ENCODE measurements at regions not wholly inside any gene's neighbourhood (a gene's known extent, or its start where the extent isn't known, plus 50 kb on each side); places are given as distances from the start of the nearest gene placed in this dataset.
"Not testable (repeated sequence)": the region's sequence is repeated elsewhere in the genome, so short reads cannot be mapped to it uniquely, and the experiment has no call there.

GRCh38 chr3:59230379-59230778 lies 180.6 kb upstream of the CFAP20DC start:
- TF ChIP-seq, protein P1, sequence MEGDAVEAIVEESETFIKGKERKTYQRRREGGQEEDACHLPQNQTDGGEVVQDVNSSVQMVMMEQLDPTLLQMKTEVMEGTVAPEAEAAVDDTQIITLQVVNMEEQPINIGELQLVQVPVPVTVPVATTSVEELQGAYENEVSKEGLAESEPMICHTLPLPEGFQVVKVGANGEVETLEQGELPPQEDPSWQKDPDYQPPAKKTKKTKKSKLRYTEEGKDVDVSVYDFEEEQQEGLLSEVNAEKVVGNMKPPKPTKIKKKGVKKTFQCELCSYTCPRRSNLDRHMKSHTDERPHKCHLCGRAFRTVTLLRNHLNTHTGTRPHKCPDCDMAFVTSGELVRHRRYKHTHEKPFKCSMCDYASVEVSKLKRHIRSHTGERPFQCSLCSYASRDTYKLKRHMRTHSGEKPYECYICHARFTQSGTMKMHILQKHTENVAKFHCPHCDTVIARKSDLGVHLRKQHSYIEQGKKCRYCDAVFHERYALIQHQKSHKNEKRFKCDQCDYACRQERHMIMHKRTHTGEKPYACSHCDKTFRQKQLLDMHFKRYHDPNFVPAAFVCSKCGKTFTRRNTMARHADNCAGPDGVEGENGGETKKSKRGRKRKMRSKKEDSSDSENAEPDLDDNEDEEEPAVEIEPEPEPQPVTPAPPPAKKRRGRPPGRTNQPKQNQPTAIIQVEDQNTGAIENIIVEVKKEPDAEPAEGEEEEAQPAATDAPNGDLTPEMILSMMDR (IDR thresholded peaks at IDR 0.05), result not testable (repeated sequence)
- not testable (repeated sequence) for TF ChIP-seq POLR2A (IDR thresholded peaks at IDR 0.05)
